ENCODE measurements at regions not wholly inside any gene's neighbourhood (a gene's known extent, or its start where the extent isn't known, plus 50 kb on each side); places are given as distances from the start of the nearest gene placed in this dataset.

DNA sequence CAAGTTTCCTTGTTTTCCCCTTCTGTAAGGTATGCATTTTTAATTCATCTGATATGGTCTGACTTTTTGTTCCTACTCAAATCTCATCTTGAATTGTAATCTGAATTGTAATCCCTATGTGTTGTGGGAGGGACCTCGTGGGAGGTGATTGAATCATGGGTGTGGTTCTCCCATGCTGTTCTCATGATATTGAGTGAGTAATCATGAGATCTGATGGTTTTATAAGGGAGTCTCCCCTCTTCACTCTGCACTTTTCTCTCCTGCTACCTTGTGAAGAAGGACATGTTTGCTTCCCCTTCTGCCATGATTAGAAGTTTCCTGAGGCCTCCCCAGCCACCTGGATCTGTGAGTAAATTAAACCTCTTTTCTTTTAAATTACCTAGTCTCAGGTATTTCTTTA, 476.1 kb downstream of the LPIN1 start:
- DNase-seq = no peak

DNA sequence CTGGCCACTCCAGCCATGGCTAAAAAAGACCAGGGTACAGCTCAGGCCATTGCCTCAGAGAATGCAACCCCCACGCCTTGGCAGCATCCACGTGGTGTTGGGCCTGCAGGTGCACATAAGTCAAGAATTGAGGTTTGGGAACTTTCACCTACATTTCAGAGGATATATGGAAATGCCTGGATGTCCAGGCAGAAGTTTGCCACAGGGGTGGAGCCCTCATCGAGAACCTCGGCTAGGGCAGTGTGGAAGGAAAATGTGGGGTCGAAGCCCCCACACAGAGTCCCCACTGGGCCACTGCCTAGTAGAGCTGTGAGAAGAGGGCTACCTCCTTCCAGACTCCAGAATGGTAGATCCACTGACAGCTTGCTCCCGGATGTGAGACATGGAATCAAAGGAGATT, 477.3 kb downstream of the LPIN1 start:
- no peak for DNase-seq

DNA sequence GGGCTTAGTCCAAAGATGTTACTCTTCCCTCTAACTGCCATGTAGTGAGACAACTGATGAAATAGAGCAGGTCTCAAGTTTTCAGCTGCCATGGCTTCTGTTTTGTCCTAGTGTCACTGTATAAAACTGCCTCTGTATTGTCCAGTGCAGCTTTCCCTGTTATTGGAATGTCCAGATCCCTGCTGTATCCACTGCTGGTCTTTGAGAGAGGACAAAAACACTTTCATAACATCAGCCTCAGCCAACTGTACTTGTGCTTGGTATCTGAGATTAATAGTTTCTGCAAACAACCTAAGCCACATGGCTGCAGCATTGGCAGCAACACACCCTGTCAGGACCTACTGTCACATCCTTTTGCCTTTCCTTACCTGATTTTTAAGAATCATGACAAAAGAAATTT, 480.2 kb downstream of the LPIN1 start:
- no peak for DNase-seq

DNA sequence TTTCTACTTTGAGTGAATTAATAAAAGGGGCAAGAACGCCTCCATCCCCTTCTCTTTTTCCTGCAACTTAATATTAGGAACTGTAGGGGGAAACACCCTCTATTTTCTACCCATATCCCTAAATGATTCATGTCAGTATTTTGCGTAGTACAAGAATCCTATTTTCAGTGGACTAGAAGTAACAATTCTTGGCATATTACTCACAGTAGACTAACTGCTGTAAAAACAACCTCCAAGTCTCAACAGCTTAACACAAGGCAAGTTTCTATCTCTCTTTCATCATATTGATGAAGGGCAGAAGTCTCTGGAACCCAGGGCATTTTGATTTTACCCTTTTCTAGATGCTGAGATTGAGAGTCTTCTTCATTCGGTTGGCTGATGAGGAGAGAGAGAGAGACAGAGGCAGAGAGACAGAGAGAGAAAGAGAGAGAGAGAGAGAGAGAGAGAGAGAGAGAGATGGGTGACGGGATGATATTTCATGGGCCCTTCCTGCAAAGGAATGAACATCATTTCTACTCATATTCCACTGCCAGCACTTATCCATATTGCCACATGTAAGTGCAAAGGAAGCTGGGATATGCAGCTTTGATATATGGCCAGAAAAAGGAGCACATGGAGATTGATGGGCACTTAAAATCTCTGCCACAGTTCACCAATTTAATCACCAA, 481.6 kb downstream of the LPIN1 start:
- no peak for DNase-seq

DNA sequence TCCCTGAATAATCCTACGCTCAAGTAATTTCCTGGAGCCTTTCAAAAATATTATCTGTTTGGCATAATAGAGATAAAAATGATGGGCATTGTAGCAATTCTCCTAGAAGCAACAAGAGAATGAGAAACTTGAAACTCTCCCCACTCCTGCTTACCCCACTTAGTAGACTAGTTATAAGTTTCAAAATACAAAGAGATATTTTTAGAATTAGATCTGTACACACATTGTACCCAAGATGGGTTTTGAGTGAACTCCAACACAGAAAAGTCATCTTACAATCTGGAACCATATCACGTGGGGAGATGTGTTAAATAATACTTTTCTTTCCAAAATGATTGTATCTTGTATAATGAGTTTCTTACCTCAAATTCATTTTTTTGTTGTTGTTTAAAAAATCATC, 484.9 kb downstream of the LPIN1 start:
- DNase-seq = no peak

DNA sequence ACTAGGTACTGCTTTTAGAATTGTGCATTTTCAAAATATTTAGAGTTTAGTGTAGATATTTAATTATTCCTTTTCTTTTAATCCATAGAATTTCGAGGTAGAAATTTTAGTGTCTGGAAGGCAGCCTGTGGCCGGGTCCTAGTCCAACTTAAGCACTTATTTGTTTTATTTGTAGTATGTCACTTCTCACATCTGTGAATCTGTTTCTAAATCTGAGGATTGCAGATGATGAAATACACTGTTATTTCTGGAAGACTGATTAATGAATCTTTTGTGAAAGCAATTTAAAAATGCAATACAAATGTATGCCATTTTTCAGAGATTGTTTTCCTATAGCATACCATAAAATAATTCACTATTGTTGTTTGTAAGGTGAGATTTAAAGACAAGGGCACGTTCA, 483.9 kb upstream of the TRIB2 start:
- no peak for DNase-seq

DNA sequence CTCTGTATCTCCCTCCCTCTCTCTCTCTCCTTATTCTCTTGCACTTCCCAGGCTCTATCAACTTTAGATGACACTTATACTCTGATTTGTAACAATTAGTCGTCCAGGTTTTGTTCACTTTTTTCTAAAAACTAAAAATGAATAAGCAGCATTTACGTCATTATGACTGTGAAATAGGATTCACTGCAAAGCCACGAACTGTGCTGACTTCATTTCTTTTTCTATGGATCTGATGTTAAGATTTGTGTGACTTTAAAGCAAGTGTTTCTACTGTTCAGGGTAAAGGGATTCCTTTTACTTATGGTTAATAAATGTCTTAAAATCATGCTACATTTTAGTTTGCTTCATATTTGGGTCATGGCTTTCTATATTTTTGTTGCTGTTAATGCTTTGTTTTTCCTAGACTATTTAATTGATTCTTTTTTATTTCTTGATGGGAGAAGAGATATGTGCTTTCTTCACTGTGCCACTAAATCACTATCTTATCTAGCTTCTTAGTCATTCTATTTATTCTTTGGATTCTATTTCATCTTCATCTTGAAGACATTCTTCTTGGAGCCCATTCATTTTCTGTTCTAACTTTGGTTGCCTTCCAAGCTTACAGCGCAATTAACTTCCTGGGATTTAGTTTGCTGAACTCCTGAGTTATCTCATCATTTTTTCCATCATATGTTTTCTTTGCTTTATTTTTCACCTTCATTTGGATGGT, 480.4 kb upstream of the TRIB2 start:
- DNase-seq = no peak

DNA sequence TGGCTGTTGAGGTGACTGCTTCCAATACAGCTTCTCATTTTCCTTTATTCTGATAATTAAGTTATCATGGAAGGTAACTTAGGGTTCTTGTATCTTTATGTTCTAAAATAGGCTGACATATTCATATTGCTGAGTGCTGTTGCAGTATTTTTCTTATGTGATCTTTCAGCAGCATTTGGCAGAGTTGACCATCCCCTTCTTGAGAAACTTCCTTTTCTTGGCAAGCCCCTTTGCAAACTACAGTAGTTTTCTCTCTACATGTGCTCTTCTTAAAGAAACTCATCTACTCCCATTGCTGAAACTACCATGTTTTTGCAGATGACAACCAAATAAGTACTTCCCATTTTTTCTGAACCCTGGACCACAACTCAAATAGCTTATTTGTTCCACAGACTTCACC, 476.5 kb upstream of the TRIB2 start:
- DNase-seq = no peak

DNA sequence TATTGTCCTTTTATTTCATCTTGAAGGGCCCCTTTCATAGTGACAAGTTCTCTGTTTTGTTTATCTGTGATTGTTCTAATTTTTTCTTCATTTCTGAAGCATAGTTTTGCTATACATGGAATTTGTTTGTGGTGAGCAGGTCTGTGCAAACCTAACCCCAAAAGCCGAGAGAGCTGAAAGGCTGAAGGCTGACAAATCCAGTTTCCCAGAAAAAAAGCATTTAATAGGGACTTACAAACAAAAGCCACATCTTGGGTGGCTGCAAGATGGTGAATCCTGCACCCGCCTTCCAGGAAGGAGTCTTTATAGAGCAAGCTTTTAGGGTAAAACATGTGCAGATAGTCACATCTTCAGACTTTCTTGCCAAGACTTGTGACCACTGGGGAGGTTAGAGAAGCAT, 473.4 kb upstream of the TRIB2 start:
- DNase-seq = no peak

DNA sequence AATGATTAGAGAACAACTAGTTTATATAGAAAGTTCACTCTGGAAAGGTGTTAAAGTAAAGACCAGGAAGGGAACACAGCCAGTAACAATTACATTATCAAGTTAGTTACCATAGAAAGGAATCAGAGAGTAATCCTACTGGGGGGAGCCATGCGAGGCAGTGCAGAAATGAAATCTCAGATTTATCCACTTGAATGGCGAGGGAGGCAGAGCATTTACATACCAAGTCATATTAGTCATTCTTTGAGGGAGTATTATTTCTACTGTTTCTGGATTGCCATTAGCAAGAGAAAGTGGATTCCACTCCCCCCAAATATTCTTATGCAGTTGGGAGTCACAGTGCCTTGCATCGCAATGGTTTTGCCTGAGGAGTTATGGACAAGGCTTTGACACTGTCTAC, 472.7 kb upstream of the TRIB2 start:
- no peak for DNase-seq

DNA sequence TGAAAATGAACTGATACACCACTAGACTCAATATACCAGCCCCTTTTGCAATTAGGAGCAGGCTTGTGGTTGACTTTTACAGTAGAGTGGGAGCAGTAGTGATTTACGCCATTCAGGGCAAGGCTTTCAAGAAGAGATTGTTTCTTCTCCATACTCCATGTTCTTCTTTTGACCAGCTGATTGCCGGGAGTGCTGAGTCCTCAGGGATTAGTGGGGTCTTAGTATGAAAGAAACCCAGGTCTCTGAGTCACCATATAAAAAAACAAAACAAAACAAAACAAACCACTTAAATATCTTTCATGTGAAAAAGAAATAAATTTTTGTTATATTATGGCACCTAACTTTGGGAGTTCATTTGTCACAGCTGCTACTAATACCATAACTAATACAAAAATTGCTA, 465.6 kb upstream of the TRIB2 start:
- DNase-seq = no peak

DNA sequence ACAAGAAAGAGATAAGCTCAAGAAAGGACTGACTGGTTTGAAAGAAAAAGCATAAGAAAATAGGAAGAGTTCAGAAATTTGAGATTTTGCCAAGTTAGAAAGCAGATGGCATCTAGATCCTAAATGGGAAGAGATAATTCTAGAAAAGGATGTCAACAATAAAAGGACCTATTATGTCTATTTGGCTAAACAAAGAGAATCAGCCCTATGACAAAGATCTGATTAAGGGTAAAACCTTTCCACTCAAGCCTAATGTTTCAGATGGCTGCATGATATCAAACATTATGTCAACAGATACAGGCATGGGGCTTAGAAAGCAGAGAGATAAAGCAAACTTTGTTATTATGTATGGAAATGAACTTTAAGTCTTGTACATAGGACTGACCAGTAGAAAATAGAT, 465.0 kb upstream of the TRIB2 start:
- DNase-seq = no peak

DNA sequence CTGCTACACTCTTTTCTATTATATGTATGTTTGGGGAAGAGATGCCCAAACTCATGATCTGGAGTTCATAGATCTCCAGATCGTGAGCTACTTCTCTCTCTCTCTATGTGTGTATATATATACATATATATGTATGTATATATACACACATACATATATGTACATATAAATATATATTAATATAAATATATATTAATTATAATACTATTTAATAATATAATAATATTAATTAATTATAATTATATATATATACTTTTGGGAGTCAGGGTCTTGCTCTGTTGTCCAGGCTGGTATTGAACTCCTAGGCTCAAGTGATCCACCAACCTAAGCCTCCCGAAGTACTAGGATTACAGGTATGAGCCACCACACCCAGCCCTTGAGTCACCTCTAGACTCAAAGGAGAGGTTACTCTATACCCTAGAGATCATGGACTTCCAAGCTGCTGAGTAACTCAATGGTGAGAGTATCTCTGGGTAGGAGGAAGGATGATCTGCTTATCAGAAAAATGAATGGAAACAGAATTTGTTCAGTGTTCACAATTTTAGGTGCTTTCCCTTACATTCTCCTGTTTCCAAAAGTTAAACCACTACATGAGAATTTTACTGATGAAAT, 463.5 kb upstream of the TRIB2 start:
- no peak for DNase-seq

DNA sequence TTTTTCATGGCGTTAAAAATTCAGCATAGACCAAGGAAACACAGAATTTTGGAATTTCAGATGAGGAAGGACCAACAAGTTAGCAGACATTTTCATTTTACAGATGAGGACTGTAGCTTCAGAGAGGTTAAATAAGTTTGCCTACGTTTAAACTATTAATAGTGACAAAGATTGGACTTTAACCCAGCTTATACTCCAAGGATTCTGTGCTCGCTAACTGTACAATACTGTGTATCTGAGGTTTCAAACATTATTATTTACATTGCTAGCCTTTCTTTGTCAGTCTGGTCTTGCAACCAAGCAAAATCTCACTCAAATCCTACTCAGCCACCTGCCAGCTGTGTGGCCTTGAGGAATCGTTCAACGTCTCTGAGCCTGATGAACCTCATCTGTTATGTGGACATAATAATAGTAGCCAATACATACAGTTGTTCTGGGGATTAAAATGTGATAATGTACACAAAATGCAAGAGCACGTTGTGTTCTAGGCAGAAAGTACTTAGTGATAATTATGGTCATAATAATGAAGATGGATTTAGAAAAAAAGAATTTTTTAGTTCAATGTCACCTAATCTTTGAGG, 462.4 kb upstream of the TRIB2 start:
- no peak for DNase-seq

DNA sequence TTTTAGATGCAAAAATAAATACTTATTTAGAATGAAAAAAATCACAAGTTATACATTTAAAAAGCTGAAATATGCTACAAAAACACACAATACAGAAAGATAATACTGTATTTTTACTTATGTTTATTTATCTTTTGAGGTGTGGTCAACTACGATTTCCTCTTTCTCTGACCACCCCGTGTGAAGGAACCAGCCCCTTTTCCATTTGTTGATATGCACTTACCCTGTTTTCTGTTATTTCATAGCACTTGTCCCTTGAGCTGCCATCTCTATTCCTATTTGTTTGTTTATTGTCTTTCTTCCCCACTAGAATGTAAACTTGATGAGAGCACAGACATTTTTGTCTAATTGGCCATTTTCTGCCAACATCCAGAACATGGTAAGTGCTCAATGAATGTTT, 460.5 kb upstream of the TRIB2 start:
- DNase-seq = no peak

DNA sequence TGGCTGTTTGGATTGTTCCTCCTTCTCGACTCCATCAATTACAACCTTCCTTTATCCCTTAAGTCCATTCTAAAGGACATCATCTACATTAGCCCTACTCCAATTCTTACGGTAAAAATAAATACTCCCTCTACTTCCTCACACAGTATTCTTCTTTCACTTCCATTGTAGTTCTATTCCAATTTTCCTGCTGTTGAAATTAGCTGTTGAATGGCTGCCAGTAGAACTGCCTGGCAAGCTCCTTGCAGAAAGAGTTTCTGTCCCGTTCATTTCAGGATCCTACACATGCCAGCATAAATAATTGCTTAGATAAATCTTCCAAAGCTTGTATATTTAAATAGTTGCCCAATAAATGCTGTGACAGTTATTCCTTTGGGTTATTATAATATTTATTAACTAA, 459.3 kb upstream of the TRIB2 start:
- DNase-seq = no peak

DNA sequence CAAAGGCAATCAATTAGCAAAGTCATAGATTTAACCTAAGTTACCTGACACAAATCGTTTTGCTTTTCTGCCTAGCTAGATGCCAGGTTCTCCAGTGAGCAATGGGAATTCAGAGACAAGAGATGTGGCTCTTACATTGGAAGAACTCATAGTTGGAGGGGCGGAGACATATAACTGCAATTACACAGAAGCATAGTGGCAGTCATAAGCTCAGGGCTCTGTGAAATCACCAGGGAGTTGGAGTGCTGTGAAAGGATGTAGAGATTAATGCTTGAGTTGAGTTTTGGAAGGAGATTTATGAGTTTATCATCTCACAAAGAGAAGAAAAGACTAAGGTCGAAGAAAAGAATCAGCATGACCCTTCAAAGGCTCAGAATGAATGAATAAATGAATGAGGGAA, 457.2 kb upstream of the TRIB2 start:
- DNase-seq = no peak

DNA sequence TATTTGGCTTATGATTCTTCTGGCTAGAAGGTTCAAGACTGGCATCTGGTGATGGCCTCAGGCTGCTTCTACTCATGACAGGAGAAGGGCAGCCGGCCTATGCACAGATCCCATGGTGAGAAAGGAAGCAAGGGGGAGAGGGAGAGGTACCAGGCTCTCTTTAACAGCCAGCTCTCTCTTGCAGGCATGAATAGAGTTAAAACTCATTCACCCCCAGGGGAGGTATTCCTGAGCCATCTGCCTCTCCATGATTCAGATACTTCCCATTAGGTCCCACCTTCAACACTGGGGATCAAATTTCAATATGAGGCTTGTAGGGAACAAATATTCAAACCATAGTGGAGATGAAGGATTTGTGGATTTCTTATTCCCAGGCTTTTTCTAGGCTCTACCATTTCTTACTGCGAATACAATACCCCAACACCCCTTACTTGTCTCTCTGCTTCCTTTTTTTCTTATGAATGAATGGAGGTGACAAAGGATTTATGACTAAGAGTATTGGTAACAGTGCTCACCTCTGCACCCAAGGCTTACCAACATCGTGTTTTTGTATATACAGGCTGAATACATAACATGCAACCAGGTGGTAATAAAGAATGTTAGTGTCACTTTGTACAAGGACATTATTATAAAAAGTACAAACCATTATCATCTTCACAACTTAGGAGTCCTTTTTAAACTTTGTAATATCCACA, 454.6 kb upstream of the TRIB2 start:
- DNase-seq = no peak

DNA sequence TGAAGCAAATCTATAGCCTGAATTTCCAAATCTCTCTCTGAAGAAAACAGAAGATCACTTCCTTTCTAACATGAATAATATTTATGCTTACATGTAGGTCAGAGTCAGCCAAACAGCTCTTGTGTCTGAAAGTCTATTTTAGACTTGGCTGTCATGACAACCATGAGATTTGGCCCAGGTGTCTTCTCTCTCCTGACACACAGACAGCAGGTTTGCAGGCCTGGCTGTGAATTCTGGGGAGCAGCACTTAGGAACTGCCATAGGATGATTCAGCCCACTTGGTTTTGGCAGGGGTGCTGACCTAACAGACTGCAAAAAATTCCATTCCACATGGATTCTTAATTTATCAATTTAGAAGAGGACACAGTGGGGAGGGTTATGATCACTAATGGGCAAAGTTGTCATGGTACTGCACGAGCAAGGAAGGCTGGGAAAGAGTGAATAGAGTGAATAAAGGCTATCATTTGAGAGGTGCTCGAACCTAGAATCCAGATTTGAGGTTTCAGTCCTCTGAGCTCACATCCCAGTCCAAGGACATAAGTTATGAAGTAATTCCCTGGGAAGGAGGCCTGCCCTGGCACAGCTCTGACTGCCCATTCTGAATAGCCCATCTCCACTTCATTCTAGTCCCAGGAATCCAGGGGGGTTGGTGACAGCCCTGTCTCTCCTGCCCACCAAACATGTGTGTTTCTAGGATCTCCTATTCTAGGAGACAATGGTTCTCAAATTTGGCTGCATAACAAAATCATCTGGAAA, 453.9 kb upstream of the TRIB2 start:
- DNase-seq = no peak

DNA sequence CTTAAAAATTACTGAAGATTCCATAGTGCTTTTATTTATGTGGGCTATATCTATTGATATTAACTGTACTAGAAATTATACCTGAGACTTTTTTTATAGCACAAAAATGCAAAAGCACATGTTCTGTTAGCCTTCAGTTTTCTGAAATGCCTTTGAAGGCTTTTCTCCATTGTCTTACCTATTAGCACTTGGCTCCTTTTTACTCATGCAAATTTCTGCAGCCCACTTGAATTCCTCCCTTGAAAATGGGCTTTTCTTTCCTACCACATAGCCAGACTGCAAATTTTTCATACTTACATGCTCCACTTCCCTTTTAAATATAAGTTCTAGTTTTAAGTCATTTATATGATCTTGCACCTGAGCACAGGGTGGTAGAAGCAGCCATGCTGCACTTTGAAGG, 453.0 kb upstream of the TRIB2 start:
- no peak for DNase-seq

DNA sequence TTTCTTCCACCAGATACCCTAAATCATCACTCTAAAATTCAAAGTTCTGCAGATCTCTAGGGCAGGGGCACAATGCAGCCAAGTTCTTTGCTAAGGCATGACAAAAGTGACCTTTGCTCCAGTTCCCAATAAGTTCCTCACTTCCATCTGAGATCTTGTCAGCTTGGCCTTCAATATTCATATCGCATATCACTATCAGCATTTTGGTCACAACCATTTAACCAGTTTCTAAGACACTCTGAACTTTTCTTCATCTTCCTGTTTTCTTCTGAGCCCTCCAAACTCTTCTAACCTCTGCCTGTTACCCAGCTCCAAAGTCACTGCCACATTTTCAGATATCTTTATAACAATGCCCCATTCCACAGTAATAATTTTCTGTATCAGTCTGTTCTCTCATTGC, 452.6 kb upstream of the TRIB2 start:
- DNase-seq = no peak

DNA sequence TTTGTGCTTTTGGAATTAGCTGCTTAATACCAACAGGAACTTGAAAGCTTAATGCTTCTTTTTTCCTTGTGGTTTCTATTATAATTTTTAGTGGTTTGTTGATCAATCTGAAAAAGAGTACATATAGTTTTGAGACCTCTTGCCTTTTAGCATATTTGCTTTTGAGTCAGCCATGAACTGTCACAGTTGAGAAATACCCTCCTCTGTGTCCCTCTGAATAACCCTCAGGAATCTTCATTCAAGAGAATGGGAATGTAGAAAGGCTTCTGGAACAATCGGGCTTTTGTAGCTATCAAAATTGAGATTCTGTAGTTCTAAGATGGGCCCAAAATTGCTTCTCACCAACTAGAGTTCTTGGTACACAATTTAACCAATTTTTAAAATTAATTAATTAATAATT, 451.1 kb upstream of the TRIB2 start:
- DNase-seq = no peak

DNA sequence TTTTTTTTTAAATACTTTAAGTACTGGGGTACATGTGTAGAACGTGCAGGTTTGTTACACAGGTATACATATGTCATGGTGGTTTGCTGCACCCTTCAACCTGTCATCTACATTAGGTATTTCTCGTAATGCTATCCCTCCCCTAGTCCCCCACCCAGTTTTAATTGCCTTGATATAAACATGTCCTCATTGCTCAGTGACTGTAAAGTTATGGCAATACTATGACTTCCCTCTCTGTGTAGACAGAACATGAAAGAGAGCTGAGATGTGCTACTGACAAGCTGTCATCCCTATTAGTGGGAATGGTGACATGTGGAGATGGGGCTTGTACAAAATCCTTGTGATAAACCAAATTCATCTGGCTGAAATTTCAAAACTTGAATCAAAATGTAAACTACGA, 449.7 kb upstream of the TRIB2 start:
- no peak for DNase-seq
